Neural progenitor cell (in vitro differentiated cells): ENCODE measurements at regions not wholly inside any gene's neighbourhood (a gene's known extent, or its start where the extent isn't known, plus 50 kb on each side); places are given as distances from the start of the nearest gene placed in this dataset.

ENCODE experiments used
- DNase-seq: peaks from one replicate; pipeline ENCODE4 v3.0.0-alpha.2; 2016; ENCODE audit warnings: low spot score
- H2AFZ ChIP-seq: fragments of 200-600 bp; sonication (generic); replicated peaks from 2 replicates; pipeline ENCODE4 v1.6.1; 2016; ENCODE audit warnings: antibody characterized with exemption
- H3F3A ChIP-seq: fragments of 200-600 bp; sonication (generic); 2 replicates; pipeline ENCODE4 v1.6.1; 2016; ENCODE audit warnings: antibody characterized with exemption, low read depth
- H3K27ac ChIP-seq: fragments of 200-600 bp; sonication (generic); 2 replicates; pipeline ENCODE4 v1.5.1; 2016; ENCODE audit warnings: mild to moderate bottlenecking
- H3K27me3 ChIP-seq: fragments of 200-600 bp; sonication (generic); 2 replicates; pipeline ENCODE4 v1.6.1; 2016; ENCODE audit warnings: mild to moderate bottlenecking, moderate library complexity
- H3K36me3 ChIP-seq: fragments of 200-600 bp; sonication (generic); 2 replicates; pipeline ENCODE4 v1.5.1; 2016
- H3K4me1 ChIP-seq: fragments of 200-600 bp; sonication (generic); 2 replicates; pipeline ENCODE4 v1.6.1; 2016; ENCODE audit warnings: mixed run types
- H3K4me2 ChIP-seq: fragments of 200-600 bp; sonication (generic); 2 replicates; pipeline ENCODE4 v1.6.1; 2016
- H3K4me3 ChIP-seq: fragments of 200-600 bp; sonication (generic); 2 replicates; pipeline ENCODE4 v1.5.1; 2016
- H3K79me2 ChIP-seq: fragments of 200-600 bp; sonication (generic); 2 replicates; pipeline ENCODE4 v1.6.1; 2016; ENCODE audit warnings: low read depth
- H3K9ac ChIP-seq: fragments of 200-600 bp; sonication (generic); 2 replicates; pipeline ENCODE4 v1.6.1; 2016
- H3K9me3 ChIP-seq: fragments of 200-600 bp; sonication (generic); 2 replicates; pipeline ENCODE4 v1.5.1; 2016; ENCODE audit warnings: low read depth
- H4K20me1 ChIP-seq: fragments of 200-600 bp; sonication (generic); 2 replicates; pipeline ENCODE4 v1.6.1; 2016; ENCODE audit warnings: low read depth
- H3K27ac Mint-ChIP-seq: 3 replicates; pipeline ENCODE4 v1.8.0; 2021; ENCODE audit warnings: mixed read lengths
- H3K27me3 Mint-ChIP-seq: 2 replicates; pipeline ENCODE4 v1.8.0; 2022; ENCODE audit warnings: low read depth, mild to moderate bottlenecking, inconsistent platforms, moderate library complexity, mixed read lengths; ENCODE audit not compliant: insufficient read depth
- H3K36me3 Mint-ChIP-seq: 3 replicates; pipeline ENCODE4 v1.8.0; 2021; ENCODE audit warnings: mixed read lengths
- H3K4me1 Mint-ChIP-seq: 3 replicates; pipeline ENCODE4 v1.8.0; 2021; ENCODE audit warnings: mixed read lengths
- H3K4me3 Mint-ChIP-seq: 3 replicates; pipeline ENCODE4 v1.8.0; 2021; ENCODE audit warnings: mild to moderate bottlenecking, moderate library complexity, mixed read lengths
- H3K9me3 Mint-ChIP-seq: 3 replicates; pipeline ENCODE4 v1.8.0; 2020; ENCODE audit warnings: mixed read lengths
- CTCF ChIP-seq: fragments of 200-600 bp; sonication (generic); IDR thresholded peaks from 2 replicates; pipeline ENCODE4 v1.5.1; 2017; ENCODE audit warnings: antibody characterized with exemption, mild to moderate bottlenecking
- EZH2 ChIP-seq: fragments of 200-600 bp; sonication (generic); IDR thresholded peaks from 2 replicates; pipeline ENCODE4 v1.6.1; 2017; ENCODE audit warnings: antibody characterized with exemption, mild to moderate bottlenecking, moderate library complexity
- EZH2phosphoT487 ChIP-seq: fragments of 200-600 bp; sonication (generic); IDR thresholded peaks from 2 replicates; pipeline ENCODE4 v1.6.1; 2017; ENCODE audit warnings: antibody characterized with exemption

GRCh38 chr4:27198246-27198645, 337.6 kb downstream of the STIM2 start:
- H3K79me2 ChIP-seq: no peaks in the 10 kb centered on the region
- no peak overlapping the region for H3K4me2 ChIP-seq
- H3K27ac ChIP-seq: no peak overlapping the region
- no peaks in the 10 kb centered on the region for H3K9me3 ChIP-seq
- TF ChIP-seq EZH2phosphoT487: no peak
- no peak for TF ChIP-seq EZH2
- H3K36me3 Mint-ChIP-seq: no peaks in the 10 kb centered on the region
- H3K27me3 ChIP-seq: no peaks in the 10 kb centered on the region
- no peak overlapping the region for H2AFZ ChIP-seq
- no peak overlapping the region for H3K4me3 Mint-ChIP-seq
- H3K27me3 Mint-ChIP-seq: peaks cover 2% of the 10 kb centered on the region
- H3K4me1 Mint-ChIP-seq: peaks cover 12% of the 10 kb centered on the region
- no peaks in the 10 kb centered on the region for H3K4me1 ChIP-seq
- DNase-seq: no peak
- H3K9ac ChIP-seq: no peak overlapping the region
- H3K4me3 ChIP-seq: no peak overlapping the region
- peaks cover 2% of the 10 kb centered on the region for H3K9me3 Mint-ChIP-seq
- H3K27ac Mint-ChIP-seq: no peak overlapping the region
- H4K20me1 ChIP-seq: no peaks in the 10 kb centered on the region
- no peaks in the 10 kb centered on the region for H3F3A ChIP-seq
- no peaks in the 10 kb centered on the region for H3K36me3 ChIP-seq

DNA sequence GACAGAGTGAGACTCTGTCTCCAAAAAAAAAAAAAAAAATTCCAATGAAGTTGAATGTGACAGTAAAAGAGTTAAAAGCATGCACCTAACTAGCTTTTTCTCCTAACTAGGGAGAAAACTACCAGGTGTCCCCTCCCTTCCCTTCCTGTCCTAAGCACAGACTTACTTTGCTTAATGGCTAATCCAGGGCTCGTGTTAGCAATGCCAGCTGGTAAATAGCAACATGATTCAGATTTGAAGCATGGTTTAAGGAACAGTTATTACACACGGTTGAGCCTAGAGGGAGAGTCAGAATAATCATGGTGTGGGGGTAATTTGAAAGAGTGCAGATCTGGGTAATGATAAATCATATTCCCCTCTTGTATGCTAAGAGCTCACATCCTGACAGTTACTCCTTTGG, 338.3 kb downstream of the STIM2 start:
- H3K27me3 ChIP-seq: no peaks in the 10 kb centered on the region
- no peak overlapping the region for H2AFZ ChIP-seq
- H4K20me1 ChIP-seq: no peaks in the 10 kb centered on the region
- H3K27ac ChIP-seq: no peak overlapping the region
- no peak overlapping the region for H3K9ac ChIP-seq
- no peaks in the 10 kb centered on the region for H3K79me2 ChIP-seq
- no peak overlapping the region for H3K4me2 ChIP-seq
- peaks cover 2% of the 10 kb centered on the region for H3K27me3 Mint-ChIP-seq
- H3K9me3 Mint-ChIP-seq: peaks cover 2% of the 10 kb centered on the region
- H3K36me3 ChIP-seq: no peaks in the 10 kb centered on the region
- no peak for TF ChIP-seq EZH2phosphoT487
- H3K4me3 Mint-ChIP-seq: no peak overlapping the region
- no peaks in the 10 kb centered on the region for H3K36me3 Mint-ChIP-seq
- no peak overlapping the region for H3K27ac Mint-ChIP-seq
- no peak overlapping the region for H3K4me3 ChIP-seq
- no peaks in the 10 kb centered on the region for H3K4me1 ChIP-seq
- no peak for DNase-seq
- H3K9me3 ChIP-seq: no peaks in the 10 kb centered on the region
- no peaks in the 10 kb centered on the region for H3F3A ChIP-seq
- peaks cover 12% of the 10 kb centered on the region for H3K4me1 Mint-ChIP-seq

DNA sequence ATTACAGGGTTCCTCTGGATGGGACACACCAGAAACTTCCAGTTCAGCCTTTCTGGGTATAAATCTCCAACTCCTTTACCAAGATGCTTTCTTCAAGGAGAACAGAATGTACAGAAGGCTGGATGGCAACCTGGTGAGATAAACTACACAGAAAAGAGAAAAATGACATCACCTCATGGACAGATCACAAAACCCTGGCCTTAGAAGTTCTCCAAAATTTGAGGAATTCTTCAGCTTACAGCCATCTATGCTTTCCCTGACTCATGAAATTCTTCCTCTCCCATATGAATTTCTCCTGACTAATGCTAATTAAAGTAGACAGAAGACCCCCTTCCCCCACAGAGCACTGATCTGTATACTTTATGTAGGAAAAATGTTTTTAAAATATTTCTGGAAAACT, 345.4 kb downstream of the STIM2 start:
- TF ChIP-seq EZH2phosphoT487 (no peak), CTCF (no peak), EZH2 (no peak)

GRCh38 chr4:27210956-27211355, 350.3 kb downstream of the STIM2 start:
- Mint-ChIP-seq H3K27ac (no peak overlapping the region), H3K36me3 (no peaks in the 10 kb centered on the region), H3K27me3 (peaks cover 4% of the 10 kb centered on the region), H3K9me3 (no peaks in the 10 kb centered on the region), H3K4me1 (peaks cover 14% of the 10 kb centered on the region), H3K4me3 (no peak overlapping the region)
- H3K9me3 ChIP-seq: no peaks in the 10 kb centered on the region
- no peak overlapping the region for H3K4me2 ChIP-seq
- TF ChIP-seq EZH2phosphoT487: no peak
- no peaks in the 10 kb centered on the region for H3K36me3 ChIP-seq
- DNase-seq: no peak
- H3K79me2 ChIP-seq: no peaks in the 10 kb centered on the region
- H4K20me1 ChIP-seq: no peaks in the 10 kb centered on the region
- H2AFZ ChIP-seq: no peak overlapping the region
- no peaks in the 10 kb centered on the region for H3F3A ChIP-seq
- no peak overlapping the region for H3K27ac ChIP-seq
- no peak overlapping the region for H3K9ac ChIP-seq
- H3K4me1 ChIP-seq: no peaks in the 10 kb centered on the region
- no peaks in the 10 kb centered on the region for H3K27me3 ChIP-seq
- H3K4me3 ChIP-seq: no peak overlapping the region

More for the DNA sequence above, 345.4 kb downstream of the STIM2 start:
- H3K27me3 ChIP-seq: no peaks in the 10 kb centered on the region
- no peaks in the 10 kb centered on the region for H3K79me2 ChIP-seq
- Mint-ChIP-seq H3K27me3 (peaks cover 5% of the 10 kb centered on the region), H3K9me3 (no peaks in the 10 kb centered on the region), H3K36me3 (no peaks in the 10 kb centered on the region), H3K4me1 (peaks cover 18% of the 10 kb centered on the region), H3K27ac (no peak overlapping the region), H3K4me3 (no peak overlapping the region)
- no peaks in the 10 kb centered on the region for H3K9me3 ChIP-seq
- H3K4me3 ChIP-seq: no peak overlapping the region
- no peaks in the 10 kb centered on the region for H3K4me1 ChIP-seq
- H4K20me1 ChIP-seq: no peaks in the 10 kb centered on the region
- no peaks in the 10 kb centered on the region for H3K36me3 ChIP-seq
- H3F3A ChIP-seq: no peaks in the 10 kb centered on the region
- no peak overlapping the region for H3K9ac ChIP-seq
- no peak overlapping the region for H3K4me2 ChIP-seq
- H2AFZ ChIP-seq: no peak overlapping the region
- no peak for DNase-seq
- H3K27ac ChIP-seq: no peak overlapping the region

GRCh38 chr4:27214010-27214409, 353.4 kb downstream of the STIM2 start:
- H3K4me3 ChIP-seq: no peak overlapping the region
- H4K20me1 ChIP-seq: no peaks in the 10 kb centered on the region
- H3F3A ChIP-seq: no peaks in the 10 kb centered on the region
- no peak for DNase-seq
- H3K79me2 ChIP-seq: no peaks in the 10 kb centered on the region
- H3K27me3 Mint-ChIP-seq: peaks cover 4% of the 10 kb centered on the region
- H3K9me3 Mint-ChIP-seq: no peaks in the 10 kb centered on the region
- H3K36me3 ChIP-seq: no peaks in the 10 kb centered on the region
- H3K9ac ChIP-seq: no peak overlapping the region
- TF ChIP-seq EZH2phosphoT487 (no peak), EZH2 (no peak), CTCF (no peak)
- no peaks in the 10 kb centered on the region for H3K27me3 ChIP-seq
- H3K4me3 Mint-ChIP-seq: no peak overlapping the region
- no peaks in the 10 kb centered on the region for H3K4me1 Mint-ChIP-seq
- no peak overlapping the region for H3K4me2 ChIP-seq
- no peaks in the 10 kb centered on the region for H3K4me1 ChIP-seq
- no peak overlapping the region for H2AFZ ChIP-seq
- H3K27ac ChIP-seq: no peak overlapping the region
- no peaks in the 10 kb centered on the region for H3K9me3 ChIP-seq
- H3K27ac Mint-ChIP-seq: no peak overlapping the region
- no peaks in the 10 kb centered on the region for H3K36me3 Mint-ChIP-seq
